IMR-90 (cell line): ENCODE measurements at regions not wholly inside any gene's neighbourhood (a gene's known extent, or its start where the extent isn't known, plus 50 kb on each side); places are given as distances from the start of the nearest gene placed in this dataset.

Source experiments
- ATAC-seq: fragments of 200-7000 bp; cut with Tn5 transposase; 2 replicates; pipeline ENCODE4 v1.9.1; 2020; ENCODE audit warnings: low read depth, mild to moderate bottlenecking, moderate library complexity
- BruUV-seq: library from RNA; stranded (reverse); fragments of 400-500 nt; replicated peaks from 2 replicates; lab custom pipeline; 2021; lab: Mats Ljungman, UMichigan
- CTCF ChIA-PET: fragments of 300-600 bp; formaldehyde crosslinking; extraction: SDS; loops from one replicate; lab custom pipeline; 2021; ENCODE audit warnings: antibody characterized with exemption; lab: Yijun Ruan, JAX
- POLR2A ChIA-PET: fragments of 300-600 bp; sonication (Branson Sonifier 250); formaldehyde crosslinking; loops from one replicate; lab custom pipeline; 2022; ENCODE audit warnings: antibody characterized with exemption; ENCODE audit not compliant: unreplicated experiment; lab: Charles Lee
- DNase-seq: peaks from one replicate; pipeline ENCODE4 v3.0.0; 2013
- H2AFZ ChIP-seq: replicated peaks from 2 replicates; pipeline ENCODE3; 2013; ENCODE audit warnings: low read length, mild to moderate bottlenecking; ENCODE audit not compliant: poor library complexity
- H2AK5ac ChIP-seq: 2 replicates; pipeline ENCODE4 v1.6.1; 2013; ENCODE audit warnings: low read depth, low read length, inconsistent platforms
- H2AK9ac ChIP-seq: replicated peaks from 2 replicates; pipeline ENCODE3; 2013; ENCODE audit warnings: mild to moderate bottlenecking, low read depth, low read length, moderate library complexity; ENCODE audit not compliant: poor library complexity
- H2BK120ac ChIP-seq: 2 replicates; pipeline ENCODE4 v1.6.1; 2013; ENCODE audit warnings: low read depth, low read length, inconsistent platforms
- H2BK15ac ChIP-seq: 3 replicates; pipeline ENCODE4 v1.6.1; 2013; ENCODE audit warnings: low read depth, low read length, inconsistent platforms
- H2BK20ac ChIP-seq: 2 replicates; pipeline ENCODE4 v1.6.1; 2013; ENCODE audit warnings: low read depth, mild to moderate bottlenecking, inconsistent platforms, low read length, moderate library complexity
- H2BK5ac ChIP-seq: 2 replicates; pipeline ENCODE4 v1.6.1; 2013; ENCODE audit warnings: mild to moderate bottlenecking, low read depth, low read length, inconsistent platforms; ENCODE audit not compliant: poor library complexity, severe bottlenecking
- H3K14ac ChIP-seq: replicated peaks from 2 replicates; pipeline ENCODE4 v1.6.1; 2013; ENCODE audit warnings: low read depth, low read length, inconsistent platforms
- H3K18ac ChIP-seq: 2 replicates; pipeline ENCODE4 v1.6.1; 2013; ENCODE audit warnings: low read depth, low read length, control low read depth
- H3K23ac ChIP-seq: 2 replicates; pipeline ENCODE4 v1.6.1; 2013; ENCODE audit warnings: low read depth, low read length, inconsistent platforms
- H3K27ac ChIP-seq: 2 replicates; pipeline ENCODE4 v1.5.1; 2013; ENCODE audit warnings: mild to moderate bottlenecking, control low read depth, low read length; ENCODE audit not compliant: insufficient read depth
- H3K27me3 ChIP-seq: 2 replicates; pipeline ENCODE4 v1.6.1; 2013; ENCODE audit warnings: low read length; ENCODE audit not compliant: control insufficient read depth, insufficient read depth
- H3K36me3 ChIP-seq: 2 replicates; pipeline ENCODE4 v1.6.1; 2013; ENCODE audit warnings: low read length, mixed read lengths; ENCODE audit not compliant: control insufficient read depth, insufficient read depth
- H3K4ac ChIP-seq: 2 replicates; pipeline ENCODE4 v1.6.1; 2013; ENCODE audit warnings: low read depth, low read length, inconsistent platforms
- H3K4me1 ChIP-seq: 2 replicates; pipeline ENCODE4 v1.6.1; 2013; ENCODE audit warnings: low read length, mixed read lengths; ENCODE audit not compliant: control insufficient read depth, insufficient read depth
- H3K4me2 ChIP-seq: 2 replicates; pipeline ENCODE4 v1.6.1; 2013; ENCODE audit warnings: low read depth, mild to moderate bottlenecking, control low read depth, low read length, moderate library complexity
- H3K4me3 ChIP-seq: 2 replicates; pipeline ENCODE4 v1.5.1; 2013; ENCODE audit warnings: low read depth, mild to moderate bottlenecking, control low read depth, low read length, moderate library complexity; ENCODE audit not compliant: insufficient read depth
- H3K56ac ChIP-seq: 2 replicates; pipeline ENCODE4 v1.6.1; 2013; ENCODE audit warnings: low read length, inconsistent platforms; ENCODE audit not compliant: insufficient read depth; ENCODE audit errors: extremely low read depth
- H3K79me1 ChIP-seq, 2 experiments: 2 replicates each; pipeline ENCODE4 v1.6.1; 2013; ENCODE audit warnings: low read length in 2 of 2, inconsistent platforms in 1 of 2, low read depth in 1 of 2
- H3K9ac ChIP-seq: 2 replicates; pipeline ENCODE4 v1.6.1; 2013; ENCODE audit warnings: low read depth, low read length, control low read depth
- H3K9me1 ChIP-seq: 2 replicates; pipeline ENCODE4 v1.6.1; 2013; ENCODE audit warnings: low read length, inconsistent platforms; ENCODE audit not compliant: insufficient read depth
- H3K9me3 ChIP-seq: 2 replicates; pipeline ENCODE4 v1.6.1; 2013; ENCODE audit warnings: low read length; ENCODE audit not compliant: control insufficient read depth, insufficient read depth
- H4K20me1 ChIP-seq: 2 replicates; pipeline ENCODE4 v1.6.1; 2013; ENCODE audit warnings: low read length, inconsistent platforms; ENCODE audit not compliant: insufficient read depth
- H4K5ac ChIP-seq: 2 replicates; pipeline ENCODE4 v1.6.1; 2013; ENCODE audit warnings: mild to moderate bottlenecking, low read depth, low read length, control low read depth
- H4K8ac ChIP-seq, 2 experiments: 2 replicates each; pipeline ENCODE4 v1.6.1; 2013; ENCODE audit warnings: low read depth in 2 of 2, low read length in 2 of 2, control low read depth in 1 of 2, inconsistent platforms in 1 of 2
- H4K91ac ChIP-seq: 2 replicates; pipeline ENCODE4 v1.6.1; 2013; ENCODE audit warnings: low read depth, low read length, inconsistent platforms; ENCODE audit not compliant: insufficient read depth
- RCOR1 ChIP-seq: IDR thresholded peaks from 2 replicates; pipeline ENCODE4 v1.6.1; 2012; ENCODE audit warnings: mild to moderate bottlenecking, low read length, improper control_type of control experiment; ENCODE audit not compliant: insufficient replicate concordance
- SMC3 ChIP-seq: fragments of 150-350 bp; IDR thresholded peaks from 2 replicates; pipeline ENCODE4 v1.6.1; 2016; ENCODE audit warnings: low read depth, mild to moderate bottlenecking, antibody characterized with exemption, low read length, moderate library complexity
- WGBS, 2 experiments: methylation state at CpG; one replicate each; pipeline versions ENCODE4 v1.1.5 to v1.1.7; 2013; ENCODE audit warnings: missing lambda C conversion rate in 2 of 2; ENCODE audit not compliant: insufficient read length in 1 of 2; ENCODE audit errors: extremely low coverage in 2 of 2; 5-methylcytosine and 5-hydroxymethylcytosine counted together
- dilution Hi-C: fragments of 300-500 bp; cut with HindIII; formaldehyde crosslinking; loops from one replicate; pipeline ENCODE4 v1.14.3; 2018; ENCODE audit warnings: low sequenced_read_pairs; ENCODE audit not compliant: unreplicated experiment
- in situ Hi-C: fragments of 300-500 bp; cut with MboI; formaldehyde crosslinking; loops from 3 replicates; pipeline ENCODE4 v1.14.3; 2019; ENCODE audit warnings: low sequenced_read_pairs, inconsistent platforms, mixed read lengths
- intact Hi-C: fragments of 100-400 bp; cut with micrococcal nuclease; formaldehyde crosslinking; loops from 2 replicates; pipeline ENCODE4 v1.10.0; 2022
- TF ChIP-seq, protein P1 (sequence below): fragments of 150-350 bp; IDR thresholded peaks from 2 replicates; pipeline ENCODE4 v1.6.1; 2016; ENCODE audit warnings: low read depth, mild to moderate bottlenecking, low read length, moderate library complexity, borderline replicate concordance

DNA sequence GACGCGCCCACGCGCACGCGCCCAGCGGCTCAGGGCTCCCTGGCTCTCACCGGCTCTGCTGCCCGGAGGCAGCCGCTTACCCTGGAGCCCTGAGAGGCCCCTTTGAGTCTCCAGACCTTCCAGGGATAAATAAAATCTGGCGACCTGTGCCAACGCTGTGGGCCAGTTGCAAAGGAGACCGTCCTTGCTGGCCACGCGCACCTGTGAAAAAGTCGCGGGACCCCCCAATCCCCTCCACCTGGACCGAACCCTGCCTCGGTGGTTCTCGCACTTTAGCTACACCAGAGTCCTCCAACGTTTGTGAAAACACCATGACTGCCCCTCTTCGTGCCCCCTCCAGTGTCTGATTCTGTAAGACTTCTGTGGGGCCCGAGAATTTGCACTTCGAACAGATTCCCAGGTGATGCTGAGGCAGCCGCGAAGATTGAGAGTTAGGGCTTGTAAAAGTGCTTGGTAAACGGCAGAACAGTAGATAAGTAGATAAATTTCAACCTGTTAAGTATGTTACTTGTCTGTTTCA is 102.4 kb upstream of the SVIL start:
- peak overlapping the region; percentile 61 for H3K4me2 ChIP-seq
- POLR2A ChIA-PET: interaction anchor here (1.5 kb wide), 1 partner anchor 210 kb away, joined by 5 read pairs; no protein-coding TSS in a partner anchor

More for the DNA sequence above, 102.4 kb upstream of the SVIL start:
- peak overlapping the region; percentile 62 for H2AK5ac ChIP-seq
- H3K4me1 ChIP-seq: peaks cover 5% of the 10 kb centered on the region
- peak overlapping the region; percentile 24 to 48; a peak in 3 of 4 replicates for H4K8ac ChIP-seq
- H2AK9ac ChIP-seq: no peak overlapping the region
- ATAC-seq: no peak
- H3K27ac ChIP-seq: peak overlapping the region; percentile 26; the same call in 1 of the 2 replicates
- H3K4ac ChIP-seq: peak overlapping the region; percentile 71
- no peak overlapping the region for H2BK15ac ChIP-seq
- no TSS peak for BruUV-seq
- peak overlapping the region; percentile 37; the same call in 1 of the 2 replicates for H4K91ac ChIP-seq
- intact Hi-C loops (loop anchor here (2.0 to 5.0 kb wide), 5 partner anchors 48 to 265 kb away; no protein-coding TSS in a partner anchor), dilution Hi-C loops (no loop called here), in situ Hi-C loops (no loop called here)
- H3K79me1 ChIP-seq: peaks cover 15 to 32% of the 10 kb centered on the region in 2 experiments; a peak in 3 of 4 replicates
- no peaks in the 10 kb centered on the region for H3K27me3 ChIP-seq
- H3K18ac ChIP-seq: no peak overlapping the region; the same call in 1 of the 2 replicates
- H3K56ac ChIP-seq: no peak overlapping the region; the same call in 1 of the 2 replicates
- peak overlapping the region; percentile 68; the same call in 1 of the 2 replicates for H2BK120ac ChIP-seq
- 32% methylated on average over 6 of the region's 27 CpGs; no CpG with 5 or more reads in 1 of the 2 experiments for WGBS, 2 experiments
- H3K9me3 ChIP-seq: no peaks in the 10 kb centered on the region
- TF ChIP-seq RCOR1: no peak
- TF ChIP-seq, protein P1, sequence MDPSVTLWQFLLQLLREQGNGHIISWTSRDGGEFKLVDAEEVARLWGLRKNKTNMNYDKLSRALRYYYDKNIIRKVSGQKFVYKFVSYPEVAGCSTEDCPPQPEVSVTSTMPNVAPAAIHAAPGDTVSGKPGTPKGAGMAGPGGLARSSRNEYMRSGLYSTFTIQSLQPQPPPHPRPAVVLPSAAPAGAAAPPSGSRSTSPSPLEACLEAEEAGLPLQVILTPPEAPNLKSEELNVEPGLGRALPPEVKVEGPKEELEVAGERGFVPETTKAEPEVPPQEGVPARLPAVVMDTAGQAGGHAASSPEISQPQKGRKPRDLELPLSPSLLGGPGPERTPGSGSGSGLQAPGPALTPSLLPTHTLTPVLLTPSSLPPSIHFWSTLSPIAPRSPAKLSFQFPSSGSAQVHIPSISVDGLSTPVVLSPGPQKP: no peak
- peak; percentile 16; the same call in 1 of the 2 replicates for TF ChIP-seq SMC3
- H2BK20ac ChIP-seq: peak overlapping the region; percentile 42; the same call in 1 of the 2 replicates
- H3K23ac ChIP-seq: no peak overlapping the region
- peak; percentile 55 for DNase-seq
- H2AFZ ChIP-seq: peak overlapping the region; percentile 79
- peak overlapping the region; percentile 81; the same call in 1 of the 2 replicates for H3K4me3 ChIP-seq
- H3K9me1 ChIP-seq: no peaks in the 10 kb centered on the region
- CTCF ChIA-PET: interaction anchor here (0.7 to 1.9 kb wide), 2 partner anchors 109 to 121 kb away, joined by 3 to 7 read pairs; no protein-coding TSS in a partner anchor
- H2BK5ac ChIP-seq: no peak overlapping the region
- no peak overlapping the region; the same call in 1 of the 2 replicates for H3K14ac ChIP-seq
- H3K9ac ChIP-seq: peak overlapping the region; percentile 34
- no peaks in the 10 kb centered on the region for H3K36me3 ChIP-seq
- peaks cover 23% of the 10 kb centered on the region for H4K20me1 ChIP-seq
- H4K5ac ChIP-seq: peak overlapping the region; percentile 37; the same call in 1 of the 2 replicates
